H9 (cell line): ENCODE measurements at regions not wholly inside any gene's neighbourhood (a gene's known extent, or its start where the extent isn't known, plus 50 kb on each side); places are given as distances from the start of the nearest gene placed in this dataset.

Experiments
- DNase-seq: peaks from one replicate; pipeline ENCODE4 v3.0.0-alpha.2; 2017
- H2AFZ ChIP-seq: one replicate; pipeline ENCODE4 v1.6.1; 2013; ENCODE audit warnings: mild to moderate bottlenecking, low read length, control low read depth, moderate library complexity
- H2AK5ac ChIP-seq: 2 replicates; pipeline ENCODE4 v1.6.1; 2013; ENCODE audit warnings: low read length, control low read depth, mixed read lengths; ENCODE audit not compliant: insufficient read length
- H2BK120ac ChIP-seq: one replicate; pipeline ENCODE4 v1.6.1; 2013; ENCODE audit warnings: low read depth, mild to moderate bottlenecking, low read length, control low read depth, inconsistent platforms; ENCODE audit not compliant: poor library complexity, severe bottlenecking
- H2BK12ac ChIP-seq: 2 replicates; pipeline ENCODE4 v1.6.1; 2013; ENCODE audit warnings: low read length, control low read depth, mixed read lengths, low read depth; ENCODE audit not compliant: insufficient read length
- H2BK15ac ChIP-seq: 2 replicates; pipeline ENCODE4 v1.6.1; 2013; ENCODE audit warnings: low read depth, low read length, control low read depth
- H2BK20ac ChIP-seq: one replicate; pipeline ENCODE4 v1.6.1; 2013; ENCODE audit warnings: low read depth, mild to moderate bottlenecking, low read length, control low read depth, inconsistent platforms; ENCODE audit not compliant: poor library complexity, severe bottlenecking
- H2BK5ac ChIP-seq: 2 replicates; pipeline ENCODE4 v1.6.1; 2013; ENCODE audit warnings: low read length, control low read depth, mixed read lengths; ENCODE audit not compliant: insufficient read length
- H3K14ac ChIP-seq: 2 replicates; pipeline ENCODE4 v1.6.1; 2013; ENCODE audit warnings: low read length, control low read depth; ENCODE audit not compliant: insufficient read depth
- H3K18ac ChIP-seq: 2 replicates; pipeline ENCODE4 v1.6.1; 2013; ENCODE audit warnings: low read depth, mild to moderate bottlenecking, mixed read lengths, low read length, control low read depth; ENCODE audit not compliant: insufficient read length
- H3K23ac ChIP-seq: 2 replicates; pipeline ENCODE4 v1.6.1; 2013; ENCODE audit warnings: low read length, control low read depth, mixed read lengths, low read depth; ENCODE audit not compliant: insufficient read length
- H3K23me2 ChIP-seq: 2 replicates; pipeline ENCODE4 v1.6.1; 2013; ENCODE audit warnings: low read depth, mild to moderate bottlenecking, mixed read lengths, low read length, control low read depth; ENCODE audit not compliant: insufficient read length, poor library complexity, severe bottlenecking
- H3K27ac ChIP-seq: 2 replicates; pipeline ENCODE4 v1.5.1; 2013; ENCODE audit warnings: low read length, control low read depth, mixed read lengths, low read depth; ENCODE audit not compliant: insufficient read length
- H3K27me3 ChIP-seq: 2 replicates; pipeline ENCODE4 v1.6.1; 2013; ENCODE audit warnings: low read length, control low read depth, inconsistent platforms; ENCODE audit not compliant: insufficient read depth
- H3K4ac ChIP-seq: 2 replicates; pipeline ENCODE4 v1.6.1; 2013; ENCODE audit warnings: low read depth, mild to moderate bottlenecking, control low read depth, inconsistent platforms, low read length, moderate library complexity
- H3K4me1 ChIP-seq: 2 replicates; pipeline ENCODE4 v1.6.1; 2013; ENCODE audit warnings: low read length, control low read depth, inconsistent platforms; ENCODE audit not compliant: insufficient read depth
- H3K4me2 ChIP-seq: 2 replicates; pipeline ENCODE4 v1.6.1; 2013; ENCODE audit warnings: low read length, control low read depth, mixed read lengths; ENCODE audit not compliant: insufficient read length, insufficient read depth
- H3K56ac ChIP-seq: 2 replicates; pipeline ENCODE4 v1.6.1; 2013; ENCODE audit warnings: low read depth, mild to moderate bottlenecking, mixed read lengths, low read length, control low read depth; ENCODE audit not compliant: insufficient read length
- H3K79me1 ChIP-seq: 2 replicates; pipeline ENCODE4 v1.6.1; 2013; ENCODE audit warnings: low read depth, mild to moderate bottlenecking, moderate library complexity, low read length, control low read depth, inconsistent platforms; ENCODE audit not compliant: insufficient read depth, poor library complexity, severe bottlenecking
- H3K79me2 ChIP-seq: 2 replicates; pipeline ENCODE4 v1.6.1; 2013; ENCODE audit warnings: low read length, control low read depth, inconsistent platforms; ENCODE audit not compliant: insufficient read depth
- H3K9ac ChIP-seq: 2 replicates; pipeline ENCODE4 v1.6.1; 2013; ENCODE audit warnings: low read length, control low read depth, mixed read lengths; ENCODE audit not compliant: insufficient read length; ENCODE audit errors: extremely low read depth
- H3K9me3 ChIP-seq: one replicate; pipeline ENCODE4 v1.6.1; 2013; ENCODE audit warnings: low read depth, low read length, inconsistent platforms; ENCODE audit not compliant: control insufficient read depth
- H3T11ph ChIP-seq: one replicate; pipeline ENCODE4 v1.6.1; 2013; ENCODE audit warnings: mild to moderate bottlenecking, low read length, control low read depth, inconsistent platforms
- H4K20me1 ChIP-seq: one replicate; pipeline ENCODE4 v1.6.1; 2013; ENCODE audit not compliant: control insufficient read depth, insufficient read length, insufficient read depth
- H4K5ac ChIP-seq: 2 replicates; pipeline ENCODE4 v1.6.1; 2013; ENCODE audit warnings: low read depth, mild to moderate bottlenecking, mixed read lengths, low read length, control low read depth; ENCODE audit not compliant: insufficient read length
- H4K8ac ChIP-seq: replicated peaks from 2 replicates; pipeline ENCODE4 v1.6.1; 2013; ENCODE audit warnings: low read length, control low read depth, mixed read lengths, low read depth; ENCODE audit not compliant: insufficient read length
- H4K91ac ChIP-seq: 2 replicates; pipeline ENCODE4 v1.6.1; 2013; ENCODE audit warnings: low read depth, mild to moderate bottlenecking, moderate library complexity, mixed read lengths, low read length, control low read depth; ENCODE audit not compliant: insufficient read length
- H3K27ac Mint-ChIP-seq, 3 experiments: 2 replicates in 2 of 3; 3 replicates in 1 of 3; pipeline ENCODE4 v1.8.0; 2020 to 2021; ENCODE audit warnings: mixed read lengths in 3 of 3, mild to moderate bottlenecking in 1 of 3, moderate library complexity in 1 of 3
- H3K27me3 Mint-ChIP-seq: 2 replicates; pipeline ENCODE4 v1.8.0; 2021; ENCODE audit warnings: low read depth, mild to moderate bottlenecking, moderate library complexity, mixed read lengths
- H3K36me3 Mint-ChIP-seq, 3 experiments: 2 replicates in 2 of 3; 3 replicates in 1 of 3; pipeline ENCODE4 v1.8.0; 2020 to 2021; ENCODE audit warnings: low read depth in 3 of 3, mixed read lengths in 3 of 3; ENCODE audit not compliant: insufficient read depth in 1 of 3
- H3K4me1 Mint-ChIP-seq, 2 experiments: 2 replicates each; pipeline ENCODE4 v1.8.0; 2020; ENCODE audit warnings: mixed read lengths in 2 of 2
- H3K4me3 Mint-ChIP-seq, 2 experiments: 2 replicates in 1 of 2; 3 replicates in 1 of 2; pipeline ENCODE4 v1.8.0; 2020 to 2021; ENCODE audit warnings: mild to moderate bottlenecking in 2 of 2, mixed read lengths in 2 of 2, moderate library complexity in 1 of 2
- H3K9me3 Mint-ChIP-seq, 2 experiments: 2 replicates in 1 of 2; 3 replicates in 1 of 2; pipeline ENCODE4 v1.8.0; 2020; ENCODE audit warnings: mild to moderate bottlenecking in 2 of 2, mixed read lengths in 2 of 2, moderate library complexity in 1 of 2
- WGBS: extraction: QIAGEN DNeasy Blood & Tissue Kit; methylation state at CpG from one replicate; pipeline ENCODE4 v1.1.7; 2013; ENCODE audit warnings: missing lambda C conversion rate, low lambda C conversion rate, mixed read lengths; ENCODE audit not compliant: insufficient read length; ENCODE audit errors: extremely low coverage; 5-methylcytosine and 5-hydroxymethylcytosine counted together
- TF ChIP-seq, protein P1 (sequence below): fragments of 200-600 bp; sonication (generic); conservative IDR thresholded peaks from 3 replicates; pipeline ENCODE4 v1.8.0; 2021; ENCODE audit warnings: antibody characterized with exemption, mild to moderate bottlenecking

DNA sequence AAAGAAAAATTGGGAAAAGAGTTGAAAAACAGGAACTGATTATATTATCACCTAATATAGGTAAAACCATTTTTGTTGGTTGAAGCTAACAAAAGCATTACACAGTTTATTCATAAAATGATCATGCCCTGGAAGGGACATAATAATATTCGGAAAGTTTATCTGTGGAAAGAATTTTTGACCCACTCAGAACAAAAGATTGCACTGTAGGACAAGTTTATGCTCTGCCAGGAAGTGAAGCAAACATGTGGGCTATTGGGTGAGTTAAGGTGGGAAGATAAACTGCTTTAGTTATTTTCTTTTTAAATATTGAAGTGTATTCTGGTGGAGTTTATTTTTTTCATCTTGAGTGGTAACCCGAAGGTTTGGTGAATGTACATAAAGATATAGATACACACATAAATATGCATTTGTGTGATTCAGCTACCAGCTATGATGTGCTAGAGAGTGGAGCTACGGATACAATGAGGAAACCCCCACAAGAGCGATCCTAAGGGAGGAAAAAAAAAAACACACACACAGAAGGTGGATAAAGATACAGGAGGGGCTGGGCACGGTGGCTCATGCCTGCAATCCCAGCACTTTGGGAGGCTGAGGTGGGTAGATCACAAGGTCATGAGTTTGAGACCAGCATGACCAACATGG lies 506.4 kb upstream of the THBS1 start:
- H2BK120ac ChIP-seq = no peak overlapping the region
- H3K27me3 ChIP-seq = no peaks in the 10 kb centered on the region
- no peak overlapping the region for H2AK5ac ChIP-seq
- no peaks in the 10 kb centered on the region for H3K23me2 ChIP-seq
- WGBS = no CpG with 5 or more reads among the region's 5 CpGs
- no peak overlapping the region for H3T11ph ChIP-seq
- Mint-ChIP-seq H3K4me1 (no peaks in the 10 kb centered on the region), H3K36me3 (no peaks in the 10 kb centered on the region; a peak in 1 of 7 replicates), H3K9me3 (no peaks in the 10 kb centered on the region), H3K27ac (no peak overlapping the region), H3K27me3 (no peaks in the 10 kb centered on the region), H3K4me3 (no peak overlapping the region)
- H3K27ac ChIP-seq = no peak overlapping the region
- TF ChIP-seq, protein P1, sequence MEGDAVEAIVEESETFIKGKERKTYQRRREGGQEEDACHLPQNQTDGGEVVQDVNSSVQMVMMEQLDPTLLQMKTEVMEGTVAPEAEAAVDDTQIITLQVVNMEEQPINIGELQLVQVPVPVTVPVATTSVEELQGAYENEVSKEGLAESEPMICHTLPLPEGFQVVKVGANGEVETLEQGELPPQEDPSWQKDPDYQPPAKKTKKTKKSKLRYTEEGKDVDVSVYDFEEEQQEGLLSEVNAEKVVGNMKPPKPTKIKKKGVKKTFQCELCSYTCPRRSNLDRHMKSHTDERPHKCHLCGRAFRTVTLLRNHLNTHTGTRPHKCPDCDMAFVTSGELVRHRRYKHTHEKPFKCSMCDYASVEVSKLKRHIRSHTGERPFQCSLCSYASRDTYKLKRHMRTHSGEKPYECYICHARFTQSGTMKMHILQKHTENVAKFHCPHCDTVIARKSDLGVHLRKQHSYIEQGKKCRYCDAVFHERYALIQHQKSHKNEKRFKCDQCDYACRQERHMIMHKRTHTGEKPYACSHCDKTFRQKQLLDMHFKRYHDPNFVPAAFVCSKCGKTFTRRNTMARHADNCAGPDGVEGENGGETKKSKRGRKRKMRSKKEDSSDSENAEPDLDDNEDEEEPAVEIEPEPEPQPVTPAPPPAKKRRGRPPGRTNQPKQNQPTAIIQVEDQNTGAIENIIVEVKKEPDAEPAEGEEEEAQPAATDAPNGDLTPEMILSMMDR = no peak
- H3K9me3 ChIP-seq = no peaks in the 10 kb centered on the region
- no peak overlapping the region for H3K4me2 ChIP-seq
- no peak overlapping the region for H3K4ac ChIP-seq
- H3K9ac ChIP-seq = no peak overlapping the region
- no peak overlapping the region for H3K18ac ChIP-seq
- no peaks in the 10 kb centered on the region for H3K79me1 ChIP-seq
- no peaks in the 10 kb centered on the region for H3K79me2 ChIP-seq
- H2BK15ac ChIP-seq = no peak overlapping the region
- H2BK5ac ChIP-seq = no peak overlapping the region
- no peaks in the 10 kb centered on the region for H4K20me1 ChIP-seq
- no peak overlapping the region for H2AFZ ChIP-seq
- H2BK20ac ChIP-seq = no peak overlapping the region
- no peak overlapping the region for H3K23ac ChIP-seq
- H4K5ac ChIP-seq = no peak overlapping the region
- no peak overlapping the region for H4K8ac ChIP-seq
- no peak for DNase-seq
- no peak overlapping the region for H3K56ac ChIP-seq
- no peak overlapping the region for H2BK12ac ChIP-seq
- H4K91ac ChIP-seq = no peak overlapping the region
- no peak overlapping the region for H3K14ac ChIP-seq
- H3K4me1 ChIP-seq = no peaks in the 10 kb centered on the region
